GM03348 (cell line): ENCODE measurements at regions not wholly inside any gene's neighbourhood (a gene's known extent, or its start where the extent isn't known, plus 50 kb on each side); places are given as distances from the start of the nearest gene placed in this dataset.
A peak's percentile ranks its signal among the peaks of the same experiment; 100 is the strongest.
"Not testable (repeated sequence)": the region's sequence is repeated elsewhere in the genome, so short reads cannot be mapped to it uniquely, and the experiment has no call there.

Experiments
- DNase-seq: peaks from one replicate; pipeline ENCODE4 v3.0.0; 2012; ENCODE audit warnings: low spot score

GRCh38 chr1:91095321-91095720 lies 73.5 kb upstream of the ZNF644 start:
- not testable (repeated sequence) for DNase-seq

DNA sequence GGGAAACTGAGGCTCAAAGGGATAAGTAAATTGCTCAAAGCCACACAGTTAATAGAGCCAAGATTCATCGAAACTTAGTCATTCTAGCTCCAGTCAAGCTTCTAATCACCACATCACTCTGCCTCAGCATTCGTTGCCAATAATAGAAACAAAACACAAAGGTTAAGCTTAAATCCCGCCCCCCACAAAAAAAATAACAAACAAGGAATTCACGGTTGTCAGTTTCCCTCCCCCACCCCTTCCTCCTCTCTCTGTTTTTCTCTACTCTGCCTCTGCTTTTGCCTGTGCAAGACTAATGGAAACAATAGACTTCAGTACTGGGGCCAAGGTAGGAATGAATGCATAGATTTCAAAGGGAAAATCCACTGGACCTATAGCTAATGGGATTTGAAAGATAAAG lies 70.7 kb upstream of the ZNF644 start:
- DNase-seq, result peak; percentile 9

- no peak for DNase-seq
These were observed 70.0 kb upstream of the ZNF644 start for GRCh38 chr1:91091812-91092211.

- peak; percentile 61 for DNase-seq
These were observed 58.8 kb upstream of the ZNF644 start for GRCh38 chr1:91080650-91081049.

GRCh38 chr1:91078859-91079258 lies 57.0 kb upstream of the ZNF644 start:
- no peak for DNase-seq

GRCh38 chr1:91076834-91077233 lies 55.0 kb upstream of the ZNF644 start:
- DNase-seq, result no peak

DNA sequence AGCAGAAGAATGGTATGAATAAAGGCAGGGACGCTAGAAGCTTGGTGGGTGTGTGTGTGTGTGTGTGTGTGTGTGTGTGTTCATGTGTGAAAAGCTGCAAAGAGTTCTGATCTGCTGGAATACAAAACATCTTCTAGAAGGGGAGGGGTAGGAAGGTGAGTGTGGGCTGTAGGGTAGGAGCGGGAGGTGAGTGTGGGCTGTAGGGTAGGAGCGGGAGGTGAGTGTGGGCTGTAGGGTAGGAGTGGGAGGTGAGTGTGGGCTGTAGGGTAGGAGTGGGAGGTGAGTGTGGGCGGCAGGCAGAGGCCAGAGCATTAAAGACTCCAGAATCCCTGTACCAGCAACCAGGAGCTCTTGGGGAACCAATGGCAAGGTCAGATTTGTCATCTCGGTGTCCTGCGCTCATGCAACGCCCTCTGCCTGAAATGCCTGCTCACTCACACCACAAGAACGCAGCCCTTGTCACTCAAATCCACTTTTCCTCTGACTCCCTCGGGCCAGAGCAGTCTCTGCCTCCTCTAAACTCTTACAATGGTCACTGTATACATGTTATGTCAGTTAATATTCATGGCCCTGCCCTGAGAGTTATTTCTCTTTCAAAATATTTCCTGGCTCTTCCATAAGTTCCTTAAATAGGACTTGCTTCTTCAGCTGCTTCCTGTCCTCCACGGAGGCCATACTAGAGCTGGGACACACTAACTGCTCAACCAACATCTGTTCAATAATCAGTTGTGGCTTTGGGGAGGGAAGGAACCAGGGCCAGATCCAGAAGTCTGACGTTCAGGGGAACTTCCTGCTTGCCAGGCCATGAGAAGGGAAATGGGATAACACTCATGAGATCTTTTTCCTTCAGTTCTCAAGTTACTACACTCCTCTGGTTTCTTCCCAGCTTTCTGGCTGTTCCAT lies 53.6 kb upstream of the ZNF644 start:
- DNase-seq, result no peak

DNA sequence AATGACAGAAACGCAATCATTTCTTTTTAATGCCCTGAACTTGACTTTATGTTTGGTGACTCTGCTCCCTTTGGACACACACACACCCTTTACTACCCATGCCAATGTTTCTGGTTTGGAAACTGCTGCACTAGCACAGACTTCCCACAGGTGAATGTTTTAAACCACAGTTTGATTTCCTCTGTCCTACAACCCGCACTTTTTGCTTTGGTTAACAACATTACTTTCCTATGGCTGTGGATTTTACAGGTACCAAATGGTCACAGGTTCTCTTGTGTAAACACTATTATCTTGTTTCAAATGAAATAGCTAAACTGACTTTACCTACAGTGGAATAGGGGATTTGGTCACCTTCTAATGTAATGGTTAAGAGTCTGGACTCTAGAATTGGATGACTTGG lies 51.5 kb upstream of the ZNF644 start:
- DNase-seq, result no peak

DNA sequence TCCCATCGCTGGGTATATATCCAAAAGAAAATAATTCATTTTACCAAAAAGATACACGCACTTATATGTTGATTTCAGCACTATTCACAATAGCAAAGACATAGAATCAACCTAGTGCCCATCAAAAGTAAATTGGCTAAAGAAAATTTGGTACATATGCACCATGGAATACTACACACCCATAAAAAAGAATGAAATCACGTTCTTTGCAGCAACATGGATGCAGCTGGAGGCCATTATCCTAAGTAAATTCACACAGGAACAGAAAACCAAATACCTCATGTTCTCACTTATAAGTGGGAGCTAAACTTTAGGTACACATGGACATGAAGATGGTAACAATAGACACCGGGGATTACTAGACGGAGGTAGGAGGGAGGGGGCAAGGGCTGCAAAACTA lies 50.0 kb upstream of the ZNF644 start:
- DNase-seq, result no peak
